NCI-H345 (cell line): ENCODE measurements at regions not wholly inside any gene's neighbourhood (a gene's known extent, or its start where the extent isn't known, plus 50 kb on each side); places are given as distances from the start of the nearest gene placed in this dataset.

ENCODE experiments used
- DNase-seq: peaks from one replicate; lab custom pipeline; 2025; lab: John Stamatoyannopoulos, UW

DNA sequence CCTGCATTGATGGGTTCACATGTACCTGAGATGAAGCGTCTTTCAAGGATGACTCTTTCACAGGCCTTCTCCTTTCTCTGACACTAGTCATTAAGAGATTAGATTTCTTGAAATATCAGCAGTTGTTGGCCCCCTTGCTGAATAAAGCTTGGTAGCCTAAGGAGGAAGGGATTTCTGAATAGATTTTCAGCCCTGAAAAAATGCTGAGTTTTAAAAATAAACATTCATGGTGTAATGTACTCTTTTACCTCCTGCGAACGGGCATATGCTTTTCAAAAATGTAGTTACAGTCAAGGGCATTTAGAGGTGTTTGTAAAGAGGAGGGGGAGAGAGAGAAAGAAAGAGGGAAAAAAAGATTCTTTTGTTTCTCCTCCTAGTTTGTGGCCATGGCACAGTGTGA, 222.7 kb downstream of the SOX4 start:
- DNase-seq: no peak

DNA sequence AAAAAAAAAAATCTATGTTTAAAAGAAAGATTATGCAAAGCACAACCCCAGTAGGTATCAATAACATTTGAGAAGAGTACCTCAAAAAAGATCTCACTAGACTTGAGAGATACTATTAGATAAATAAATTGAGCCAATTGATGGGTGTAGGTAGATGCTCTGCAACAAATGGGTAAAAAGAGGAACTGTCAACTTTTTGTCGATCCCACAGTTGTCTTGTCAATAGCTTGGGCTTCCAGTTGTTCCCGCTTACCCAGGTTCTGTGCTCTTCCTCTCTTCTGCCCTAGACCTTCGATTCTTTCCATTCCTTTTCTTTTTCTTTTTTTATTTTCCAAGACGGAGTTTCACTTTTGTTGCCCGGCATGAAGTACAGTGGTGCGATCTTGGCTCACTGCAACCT, 226.9 kb downstream of the SOX4 start:
- DNase-seq: no peak

DNA sequence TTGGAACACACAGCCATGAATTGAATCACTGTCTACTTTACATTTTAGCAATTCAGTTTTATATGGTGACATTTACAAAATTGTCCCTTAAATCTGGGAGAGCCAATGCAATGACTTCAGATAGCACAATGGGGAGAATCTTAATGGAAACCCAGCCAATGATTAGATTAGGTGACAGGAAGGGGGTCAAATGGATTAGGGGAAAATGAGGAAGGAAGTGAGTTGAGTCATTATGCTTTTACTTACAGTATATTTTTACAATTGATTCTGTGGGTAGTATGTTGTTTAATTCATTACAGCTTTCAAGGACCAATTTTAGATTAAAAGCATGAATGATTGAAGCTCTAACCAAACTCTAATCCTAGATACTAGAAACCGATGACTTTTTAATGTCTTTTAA, 229.8 kb downstream of the SOX4 start:
- DNase-seq: no peak

DNA sequence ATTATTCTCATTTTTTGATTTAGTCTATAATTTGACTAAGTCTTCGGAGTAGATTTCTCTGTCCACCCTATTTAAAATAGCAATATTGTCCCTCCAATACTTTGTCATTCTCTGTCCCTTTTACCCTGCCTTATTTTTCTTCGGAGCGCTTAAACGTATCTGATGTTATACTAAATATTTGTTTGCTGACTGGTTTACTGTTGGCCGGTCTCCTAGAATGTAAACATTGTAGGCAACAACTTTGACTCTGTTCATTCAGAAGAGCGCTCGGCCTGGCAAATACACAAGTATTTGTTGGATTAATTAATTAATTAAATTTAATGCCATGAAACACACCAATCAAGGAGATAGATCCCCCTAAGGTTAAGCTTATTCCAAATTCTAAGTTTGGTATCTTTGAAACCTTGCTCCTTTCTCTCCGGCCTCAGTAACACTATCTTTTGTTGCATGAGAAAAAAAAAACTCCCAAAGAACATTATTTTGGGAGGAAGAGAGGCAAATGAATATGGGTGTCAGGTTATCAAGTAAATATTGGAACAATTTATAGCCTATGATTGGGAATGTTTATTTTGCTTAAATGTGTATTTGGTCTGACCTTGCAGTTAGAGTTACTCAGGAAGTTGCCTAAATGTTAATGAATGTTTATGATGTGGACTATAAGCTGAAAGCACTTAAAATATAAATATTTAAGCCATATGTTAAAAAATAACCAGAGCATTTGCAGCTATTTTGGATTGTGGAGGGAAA, 231.1 kb downstream of the SOX4 start:
- no peak for DNase-seq

DNA sequence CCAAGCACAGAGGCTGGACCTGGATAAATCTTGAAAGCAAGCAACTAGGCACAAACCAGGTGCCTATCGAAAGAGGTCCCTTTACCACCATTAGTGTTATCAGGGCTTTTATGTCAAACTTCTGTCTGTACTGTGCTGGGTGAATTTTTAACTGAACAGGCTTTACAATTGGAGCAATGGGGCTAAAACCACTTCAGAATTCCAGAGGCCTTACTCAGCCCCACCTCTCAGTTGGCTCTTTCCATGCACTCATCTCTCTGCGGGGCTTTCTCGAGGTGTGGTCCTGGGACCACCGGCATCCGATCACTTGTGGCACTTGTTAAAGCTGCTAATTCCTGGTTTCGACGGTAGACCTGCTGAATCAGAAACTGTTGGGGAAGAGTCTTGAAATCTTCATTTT, 232.5 kb downstream of the SOX4 start:
- DNase-seq: no peak

DNA sequence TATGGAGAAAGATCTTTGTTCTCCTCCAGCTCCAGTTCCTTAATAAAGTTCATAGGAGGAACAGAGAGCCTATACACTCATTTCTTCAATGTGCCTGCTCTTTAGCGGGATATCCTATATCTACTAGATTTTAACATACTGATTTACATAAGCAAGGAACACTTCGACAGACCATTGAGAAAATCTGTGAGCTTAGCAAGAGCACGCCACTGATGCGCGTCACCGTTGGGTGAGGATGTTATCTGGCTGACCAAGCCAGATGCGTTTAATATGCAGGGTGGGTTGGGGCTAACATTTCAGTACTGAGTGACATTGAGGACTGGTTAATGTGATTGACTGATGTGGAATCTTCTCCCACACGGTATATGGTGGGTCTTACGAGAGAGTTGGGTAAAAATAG, 233.4 kb downstream of the SOX4 start:
- no peak for DNase-seq

DNA sequence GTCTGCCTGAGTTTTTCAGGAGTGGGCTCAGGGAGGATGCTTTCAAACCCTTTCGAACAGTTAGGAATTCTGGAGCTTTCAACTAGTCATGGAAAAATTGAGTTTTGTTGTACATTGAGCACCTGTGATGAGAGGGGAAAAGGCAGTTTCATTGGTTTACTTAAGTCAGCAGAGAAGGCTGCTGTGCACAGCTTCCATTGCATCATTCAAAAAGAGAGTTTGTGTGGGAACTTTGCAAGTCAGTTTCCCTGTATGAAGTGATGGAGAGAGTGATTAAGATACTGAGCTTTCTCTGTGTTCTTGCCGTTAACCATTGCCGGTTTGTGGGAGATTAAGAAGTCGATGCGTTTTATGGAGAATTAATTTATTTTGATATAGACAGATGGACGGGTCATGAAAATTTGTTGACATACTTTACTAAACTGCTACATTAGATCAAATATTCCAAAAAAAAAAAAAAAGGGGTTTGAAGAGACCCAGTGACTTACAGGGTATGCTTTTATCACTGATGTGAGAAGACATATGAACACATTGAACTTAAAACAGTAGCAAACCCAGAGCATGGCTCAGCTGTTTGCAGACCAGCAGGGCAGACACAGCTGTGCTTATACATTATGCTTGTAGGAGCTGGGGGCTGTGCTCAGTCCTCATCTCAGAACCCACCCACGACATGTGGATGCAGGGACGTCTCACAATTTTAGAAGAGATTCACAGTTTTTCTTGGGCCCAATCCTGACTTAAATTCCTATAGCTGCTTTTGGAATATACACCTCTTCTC, 234.1 kb downstream of the SOX4 start:
- DNase-seq: no peak

DNA sequence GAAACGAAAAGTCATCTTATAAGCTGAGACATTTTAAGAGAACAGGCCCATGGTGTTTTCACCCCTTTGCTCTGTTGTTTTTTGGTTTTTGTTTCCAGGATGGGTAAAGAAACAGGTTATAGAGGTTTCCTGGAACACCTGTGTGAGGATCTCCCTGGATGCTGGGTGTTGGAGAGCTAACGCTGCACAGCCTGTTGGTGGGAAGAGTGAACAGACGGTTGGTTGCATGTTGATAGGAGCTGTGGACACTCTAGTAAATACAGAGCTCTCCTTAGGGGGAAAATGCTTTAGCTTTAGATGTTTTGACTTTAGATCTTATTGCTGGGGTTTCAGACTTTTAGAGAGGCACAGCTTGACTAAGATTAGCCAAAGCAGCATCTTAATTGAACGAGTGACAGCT, 235.2 kb downstream of the SOX4 start:
- DNase-seq: no peak

DNA sequence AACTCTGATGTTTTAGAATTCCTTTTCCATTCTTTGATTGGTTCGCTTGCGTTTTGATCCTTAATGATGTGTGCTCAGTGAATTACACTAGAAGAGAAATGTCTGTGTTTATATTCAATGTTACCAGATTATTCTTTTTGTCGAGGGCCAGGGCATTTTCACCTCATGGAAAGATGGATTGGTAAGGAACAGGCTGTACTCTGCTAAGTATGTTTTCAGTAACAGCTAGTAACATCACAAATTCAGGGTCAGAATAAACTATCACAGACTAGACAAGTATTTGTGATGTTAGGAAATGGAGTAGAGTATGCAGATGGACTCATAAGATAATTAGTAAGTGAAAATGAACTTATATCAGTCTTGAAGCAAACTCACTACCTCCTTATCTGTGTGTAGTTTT, 235.6 kb downstream of the SOX4 start:
- no peak for DNase-seq

DNA sequence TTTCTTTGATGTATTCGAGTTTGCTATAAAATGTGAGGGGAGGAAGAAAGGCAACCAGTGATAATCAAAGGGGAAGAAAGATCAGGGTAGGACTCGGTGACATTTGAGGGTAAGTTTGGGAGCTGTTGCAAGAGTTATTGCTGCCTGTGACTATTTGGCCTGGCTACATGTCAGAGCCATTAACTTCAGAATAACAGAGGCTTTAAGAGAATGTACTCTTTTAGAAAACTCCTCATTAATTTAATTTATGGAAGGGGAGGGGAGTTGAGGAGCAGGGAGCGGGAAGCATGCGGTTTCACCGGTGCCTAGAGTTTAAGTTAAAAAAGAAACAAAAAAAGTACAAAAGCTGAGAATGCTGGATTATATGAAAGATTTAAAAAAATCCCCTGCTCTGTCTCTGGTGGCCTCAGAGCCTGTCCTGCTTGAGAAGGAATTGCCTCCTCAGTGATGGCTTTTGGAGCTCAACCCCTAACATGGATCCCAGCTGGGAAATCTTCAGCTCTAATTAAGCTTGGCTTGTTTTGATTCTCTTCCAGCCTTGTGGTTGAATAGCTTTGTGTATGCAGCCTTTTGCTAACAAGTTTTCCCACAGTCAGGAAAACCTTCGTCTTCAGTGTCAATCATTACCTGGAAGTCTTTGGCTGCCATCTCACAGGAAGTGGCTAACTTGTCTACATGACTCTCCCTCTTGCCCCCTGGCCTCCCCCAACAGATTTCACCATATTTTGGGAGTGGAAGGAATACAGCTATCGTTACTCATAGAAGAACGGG, 238.2 kb downstream of the SOX4 start:
- DNase-seq: no peak

DNA sequence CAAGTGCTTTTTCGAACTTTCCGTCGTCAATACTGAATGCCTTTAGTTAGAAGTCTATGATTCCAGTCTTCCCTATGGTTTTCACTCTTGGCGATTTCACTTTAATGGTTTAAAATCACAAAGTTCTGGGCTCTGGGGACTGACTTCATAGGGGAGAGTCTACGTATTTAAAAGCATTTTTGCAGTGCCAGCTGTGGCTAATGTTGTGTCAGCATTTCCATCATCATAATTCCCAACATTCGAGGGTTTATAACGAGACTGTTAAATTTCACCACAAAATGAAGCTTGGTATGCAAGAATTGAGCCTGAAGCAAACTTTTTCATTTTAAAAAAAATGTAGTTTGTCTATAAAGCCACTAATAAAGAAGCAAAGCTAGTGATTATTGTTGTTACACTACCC, 242.7 kb downstream of the SOX4 start:
- DNase-seq: no peak

DNA sequence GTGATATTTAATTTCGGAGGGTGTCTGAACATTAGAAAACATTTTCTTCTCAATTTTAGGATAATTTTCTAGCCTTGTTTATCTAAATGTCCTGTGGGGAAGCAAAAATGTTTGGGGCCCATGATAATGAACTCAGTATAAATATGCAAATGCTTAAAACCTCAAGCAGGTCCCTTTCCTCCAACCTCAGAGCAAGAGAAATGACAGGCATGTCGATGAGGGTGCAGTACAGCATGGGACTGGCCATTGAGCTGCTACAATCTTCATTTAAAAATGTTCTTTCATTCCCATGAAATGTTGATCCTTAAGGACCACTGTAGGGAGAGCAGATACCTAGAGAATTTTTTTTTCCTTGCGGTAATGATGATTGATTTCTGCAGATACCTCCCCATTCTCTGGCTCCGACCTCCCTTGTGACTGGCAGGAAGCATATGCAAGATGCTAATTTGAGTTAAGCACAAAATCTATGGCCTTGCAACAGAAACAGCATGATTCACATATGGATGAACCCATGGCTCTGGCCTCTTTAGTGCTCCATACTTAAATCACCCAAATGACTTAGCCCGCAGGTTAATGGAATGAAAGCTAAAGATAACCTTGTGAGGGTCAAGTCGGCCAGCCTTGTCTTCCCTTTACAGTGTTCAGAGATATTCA, 243.3 kb downstream of the SOX4 start:
- DNase-seq: no peak

DNA sequence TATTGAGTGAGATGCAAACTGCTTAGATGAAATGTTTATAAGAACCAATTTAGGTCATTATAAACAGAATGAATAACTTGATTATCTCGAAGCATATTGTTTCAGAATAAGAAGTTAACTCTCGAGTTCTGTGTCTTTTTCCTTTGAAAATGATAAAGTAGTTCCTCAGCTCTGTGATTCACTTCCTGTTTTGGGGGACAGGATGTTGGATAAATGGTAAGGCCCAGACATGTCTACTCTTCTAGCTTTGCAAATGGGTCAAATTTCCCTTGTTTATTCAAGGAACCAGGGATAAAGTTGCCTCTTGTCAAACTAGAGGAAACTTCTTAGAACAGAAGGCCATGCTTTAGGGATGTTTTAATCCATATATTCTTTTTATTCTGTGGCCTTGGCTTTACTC, 246.9 kb downstream of the SOX4 start:
- no peak for DNase-seq

DNA sequence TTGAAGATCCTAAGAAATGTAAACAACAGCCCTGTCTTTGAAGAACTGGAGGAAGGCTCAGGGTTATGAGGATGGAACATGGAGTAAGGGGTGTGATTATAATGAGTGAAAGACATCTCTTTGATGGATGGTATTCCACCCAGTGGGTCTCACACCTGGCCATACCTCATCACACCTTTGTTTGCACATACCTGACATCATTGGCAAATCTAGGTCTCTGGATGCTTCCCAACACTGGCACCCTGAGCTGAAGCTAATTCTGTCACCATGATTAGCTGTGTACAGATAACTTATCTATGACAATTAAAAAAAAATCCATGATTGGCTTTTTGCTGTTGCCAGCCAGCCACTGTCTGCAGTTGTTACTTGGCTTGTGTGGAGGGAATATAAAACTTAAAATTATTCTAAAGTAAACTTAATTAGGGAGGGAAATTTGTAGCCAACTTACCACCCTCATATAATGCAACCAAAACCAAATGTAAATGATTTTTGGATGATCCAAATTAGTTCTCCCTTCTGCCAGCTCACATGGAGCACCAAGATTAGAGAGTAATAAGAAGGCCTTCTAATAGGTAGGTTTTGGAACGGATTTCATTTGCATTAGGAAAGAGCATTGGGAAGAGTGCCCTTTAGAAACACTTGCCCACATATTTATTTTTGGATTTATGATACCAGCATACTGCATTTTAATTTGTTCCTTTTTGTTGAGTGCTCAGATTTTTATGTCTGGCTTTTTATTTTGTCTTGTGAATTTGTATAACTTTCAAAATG, 249.5 kb downstream of the SOX4 start:
- DNase-seq: peak; percentile 42

DNA sequence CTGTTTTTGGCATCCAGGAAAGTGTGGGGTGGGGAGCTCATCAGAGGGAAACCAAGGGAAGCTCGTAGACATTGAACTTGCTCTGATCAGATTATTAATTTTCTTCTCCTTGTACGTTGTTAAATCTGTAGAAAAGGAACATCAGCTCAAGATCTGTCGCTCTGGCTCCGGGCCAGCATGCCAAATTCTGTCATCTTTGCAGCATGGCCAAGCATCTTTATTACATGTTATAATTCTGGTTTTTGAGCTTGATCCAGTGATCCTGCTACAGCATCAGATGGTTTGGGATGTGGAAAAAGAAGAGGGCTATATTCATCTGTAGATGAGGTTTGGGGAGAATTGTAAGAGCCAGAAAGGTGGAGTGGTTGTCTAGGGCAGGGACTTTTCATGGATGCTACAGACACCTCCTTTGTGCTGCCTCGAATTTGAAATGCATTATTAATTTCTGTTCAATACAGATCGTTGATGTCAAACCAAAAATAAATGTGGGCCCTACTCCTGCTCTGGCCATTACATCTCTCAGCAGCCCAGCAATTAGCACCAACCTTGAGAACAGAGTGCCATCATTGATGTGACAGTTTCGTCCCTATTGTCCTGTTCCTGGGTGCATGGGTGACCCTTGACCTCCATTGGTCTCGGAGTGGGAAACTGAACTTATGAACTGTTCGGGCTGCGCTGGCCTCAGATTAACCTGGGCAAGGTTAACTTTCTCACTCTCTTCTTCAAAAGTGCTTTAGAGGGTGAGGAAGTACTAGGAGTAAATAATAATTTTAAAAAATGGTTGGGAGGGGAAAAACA, 250.8 kb downstream of the SOX4 start:
- DNase-seq: no peak

DNA sequence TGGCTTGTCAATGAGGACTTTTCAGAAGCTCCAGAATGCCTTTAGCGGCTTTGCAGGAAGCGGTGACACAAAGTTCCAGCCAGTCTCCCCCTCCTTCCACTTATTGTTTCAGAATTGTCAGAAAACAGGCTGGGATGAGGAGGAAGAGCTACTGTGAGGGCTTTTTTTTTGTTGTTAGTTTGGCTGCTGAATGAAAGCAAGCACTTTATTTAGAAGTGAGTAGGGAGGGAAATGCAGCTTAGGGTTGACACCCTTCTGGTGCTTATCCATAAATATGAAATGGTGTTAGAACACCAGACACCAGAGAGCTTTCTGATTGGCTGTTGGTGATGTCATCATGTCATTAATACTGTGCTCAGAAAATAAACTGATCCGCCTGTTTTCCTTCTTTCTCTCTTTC, 251.5 kb downstream of the SOX4 start:
- peak; percentile 17 for DNase-seq

DNA sequence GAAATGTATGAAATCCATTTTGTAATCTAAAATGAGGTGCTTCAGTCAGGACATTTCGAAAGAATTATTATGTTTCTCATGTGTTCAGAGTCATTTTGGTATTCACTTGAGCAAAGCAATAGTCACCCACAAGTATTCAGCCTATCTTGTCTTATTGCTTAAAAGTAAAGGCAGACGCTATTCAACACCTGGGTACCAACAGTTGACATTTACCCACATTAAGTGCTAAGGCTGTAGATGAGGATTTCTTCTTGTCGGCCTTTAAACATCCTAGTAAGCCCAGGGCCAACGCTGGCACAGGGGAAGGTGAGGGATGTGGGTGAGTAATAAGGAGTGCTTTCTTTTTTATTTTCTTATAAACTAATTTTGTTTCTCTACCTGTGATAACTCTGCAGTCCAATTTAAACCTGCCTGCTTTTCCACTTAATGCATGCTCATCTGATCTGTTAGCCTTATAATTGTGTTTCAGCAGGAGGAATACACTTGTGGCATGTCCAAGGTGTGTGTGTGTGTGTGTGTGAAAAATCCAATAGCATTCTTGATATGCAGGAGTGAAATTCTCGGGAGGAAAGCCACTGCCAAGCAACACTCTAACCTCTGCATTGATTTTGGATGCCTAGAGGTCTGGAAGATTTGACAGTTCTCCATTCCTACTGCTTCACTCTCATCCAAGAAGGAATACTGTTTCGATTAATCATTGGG, 252.0 kb downstream of the SOX4 start:
- DNase-seq: no peak

DNA sequence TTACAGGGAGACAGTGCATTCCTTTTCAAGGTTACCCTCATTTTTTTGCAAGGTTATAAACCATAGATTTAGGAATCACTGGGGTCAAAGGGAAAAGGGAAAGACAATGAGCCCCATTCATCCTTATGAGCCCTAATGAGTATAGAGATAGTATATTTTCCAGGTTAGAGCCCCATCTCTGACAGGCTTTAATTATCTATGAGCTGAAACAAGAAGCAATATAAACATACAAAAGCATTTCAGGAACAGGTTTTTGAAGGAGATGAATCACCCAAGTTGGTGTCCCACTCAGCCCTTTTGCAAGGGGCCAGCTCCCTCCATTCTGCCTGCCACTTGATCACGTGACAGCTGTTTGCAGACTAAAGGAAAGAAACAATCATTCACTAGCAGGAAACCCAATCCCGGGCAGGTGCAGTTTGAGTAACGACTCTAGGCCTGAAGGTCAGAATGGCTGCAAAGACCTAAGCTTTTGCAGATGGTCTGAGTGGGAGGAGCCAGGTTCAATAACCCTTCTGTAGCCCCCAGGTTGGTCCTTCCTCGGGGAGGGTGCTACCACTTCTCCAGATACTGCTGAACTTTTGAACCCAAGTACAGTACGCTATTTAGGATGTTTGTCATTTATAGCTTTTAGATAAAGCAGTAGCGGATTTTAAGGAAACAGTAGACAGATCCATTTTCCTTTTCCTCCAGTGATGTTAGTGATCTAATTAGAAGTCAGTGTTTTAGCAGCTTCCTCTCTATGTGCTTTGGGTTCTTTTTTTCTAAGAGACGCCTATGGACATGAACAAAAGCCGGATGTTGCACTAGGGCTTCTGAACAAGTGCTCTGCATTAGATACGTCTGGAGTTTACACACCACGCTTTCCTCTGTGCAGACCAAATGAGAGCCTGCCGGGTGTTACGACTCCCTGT, 253.2 kb downstream of the SOX4 start:
- peak; percentile 91 for DNase-seq
